Neural crest cell (in vitro differentiated cells): ENCODE measurements at regions not wholly inside any gene's neighbourhood (a gene's known extent, or its start where the extent isn't known, plus 50 kb on each side); places are given as distances from the start of the nearest gene placed in this dataset.

Experiments used
- DNase-seq: peaks from one replicate; pipeline ENCODE4 v3.0.0; 2021; ENCODE audit warnings: low read depth, mixed read lengths, low spot score
- H3K27ac Mint-ChIP-seq: one replicate; pipeline ENCODE4 v1.8.0; 2021; ENCODE audit warnings: mild to moderate bottlenecking, mixed read lengths; ENCODE audit not compliant: unreplicated experiment
- H3K27me3 Mint-ChIP-seq: 2 replicates; pipeline ENCODE4 v1.8.0; 2021; ENCODE audit warnings: low read depth, mild to moderate bottlenecking, mixed read lengths
- H3K36me3 Mint-ChIP-seq: 2 replicates; pipeline ENCODE4 v1.8.0; 2021; ENCODE audit warnings: low read depth, mild to moderate bottlenecking, mixed read lengths
- H3K4me1 Mint-ChIP-seq: 2 replicates; pipeline ENCODE4 v1.8.0; 2021; ENCODE audit warnings: mixed read lengths
- H3K4me3 Mint-ChIP-seq: one replicate; pipeline ENCODE4 v1.8.0; 2021; ENCODE audit warnings: mild to moderate bottlenecking, mixed read lengths
- H3K9me3 Mint-ChIP-seq: 2 replicates; pipeline ENCODE4 v1.8.0; 2021; ENCODE audit warnings: mixed read lengths
- CTCF ChIP-seq: fragments of 200-600 bp; sonication (generic); conservative IDR thresholded peaks from 2 replicates; pipeline ENCODE4 v1.5.0; 2021; ENCODE audit warnings: antibody characterized with exemption, mild to moderate bottlenecking

- H3K36me3 Mint-ChIP-seq, result no peaks in the 10 kb centered on the region
- no peak for DNase-seq
- no peak overlapping the region for H3K4me3 Mint-ChIP-seq
- peaks cover 33% of the 10 kb centered on the region for H3K4me1 Mint-ChIP-seq
- H3K9me3 Mint-ChIP-seq, result no peaks in the 10 kb centered on the region
- H3K27ac Mint-ChIP-seq, result peak overlapping the region; percentile 38
- H3K27me3 Mint-ChIP-seq, result no peaks in the 10 kb centered on the region
- TF ChIP-seq CTCF, result no peak
These were observed 245.1 kb downstream of the SOX11 start for GRCh38 chr2:5937321-5937720.

GRCh38 chr2:5937851-5938565 is 245.8 kb downstream of the SOX11 start:
- no peak overlapping the region for H3K27ac Mint-ChIP-seq
- TF ChIP-seq CTCF, result no peak
- H3K9me3 Mint-ChIP-seq, result no peaks in the 10 kb centered on the region
- no peaks in the 10 kb centered on the region for H3K27me3 Mint-ChIP-seq
- H3K4me3 Mint-ChIP-seq, result no peak overlapping the region
- H3K4me1 Mint-ChIP-seq, result peaks cover 36% of the 10 kb centered on the region
- no peak for DNase-seq
- no peaks in the 10 kb centered on the region for H3K36me3 Mint-ChIP-seq

GRCh38 chr2:5938566-5938896 is 246.3 kb downstream of the SOX11 start:
- Mint-ChIP-seq H3K4me3 (no peak overlapping the region), H3K36me3 (no peaks in the 10 kb centered on the region), H3K4me1 (peaks cover 41% of the 10 kb centered on the region), H3K27me3 (no peaks in the 10 kb centered on the region), H3K9me3 (no peaks in the 10 kb centered on the region), H3K27ac (no peak overlapping the region)
- DNase-seq, result no peak
- TF ChIP-seq CTCF, result no peak

GRCh38 chr2:5939553-5939952 is 247.4 kb downstream of the SOX11 start:
- no peak overlapping the region for H3K4me3 Mint-ChIP-seq
- no peaks in the 10 kb centered on the region for H3K36me3 Mint-ChIP-seq
- H3K27me3 Mint-ChIP-seq, result no peaks in the 10 kb centered on the region
- H3K4me1 Mint-ChIP-seq, result peaks cover 41% of the 10 kb centered on the region
- no peak for DNase-seq
- H3K27ac Mint-ChIP-seq, result no peak overlapping the region
- H3K9me3 Mint-ChIP-seq, result no peaks in the 10 kb centered on the region
- no peak for TF ChIP-seq CTCF

- no peak overlapping the region for H3K27ac Mint-ChIP-seq
- TF ChIP-seq CTCF, result no peak
- H3K27me3 Mint-ChIP-seq, result no peaks in the 10 kb centered on the region
- H3K36me3 Mint-ChIP-seq, result no peaks in the 10 kb centered on the region
- no peaks in the 10 kb centered on the region for H3K9me3 Mint-ChIP-seq
- no peak for DNase-seq
- H3K4me3 Mint-ChIP-seq, result no peak overlapping the region
- peaks cover 46% of the 10 kb centered on the region for H3K4me1 Mint-ChIP-seq
These were observed 248.7 kb downstream of the SOX11 start for GRCh38 chr2:5940596-5941535.
